Stimulated activated CD8-positive, alpha-beta memory T cell treated with anti-CD3 and anti-CD28 coated beads, Interleukin-7, amount 100 ng/mL, for 48 hours (primary cell): ENCODE measurements at regions not wholly inside any gene's neighbourhood (a gene's known extent, or its start where the extent isn't known, plus 50 kb on each side); places are given as distances from the start of the nearest gene placed in this dataset.

Source experiments
- DNase-seq, 2 donors: peaks; one replicate each; pipeline ENCODE4 v3.0.0-alpha.2; 2020; ENCODE audit warnings: low read depth in 1 of 2; ENCODE audit errors: extremely low read depth in 1 of 2

DNA sequence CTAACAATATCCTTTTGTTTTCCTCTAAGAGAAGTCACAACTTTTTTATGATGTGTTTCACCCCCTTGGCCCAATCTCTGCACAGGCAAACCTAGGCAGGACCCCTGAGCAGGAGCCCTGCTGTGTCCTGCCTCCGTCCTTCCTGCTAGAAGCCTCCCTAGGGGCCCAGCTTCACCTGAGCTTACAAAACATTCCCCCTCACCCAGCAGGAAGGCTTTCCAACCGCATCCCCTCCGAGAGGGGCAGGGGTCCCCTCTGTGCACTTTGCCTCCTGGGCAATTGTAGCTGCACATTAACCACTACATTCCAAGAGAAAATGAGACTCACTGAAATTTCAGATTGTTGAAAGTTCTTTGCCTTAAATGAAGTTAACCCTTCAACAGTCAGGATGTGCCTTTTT lies 176.2 kb downstream of the IRX2 start:
- DNase-seq = no peak

DNA sequence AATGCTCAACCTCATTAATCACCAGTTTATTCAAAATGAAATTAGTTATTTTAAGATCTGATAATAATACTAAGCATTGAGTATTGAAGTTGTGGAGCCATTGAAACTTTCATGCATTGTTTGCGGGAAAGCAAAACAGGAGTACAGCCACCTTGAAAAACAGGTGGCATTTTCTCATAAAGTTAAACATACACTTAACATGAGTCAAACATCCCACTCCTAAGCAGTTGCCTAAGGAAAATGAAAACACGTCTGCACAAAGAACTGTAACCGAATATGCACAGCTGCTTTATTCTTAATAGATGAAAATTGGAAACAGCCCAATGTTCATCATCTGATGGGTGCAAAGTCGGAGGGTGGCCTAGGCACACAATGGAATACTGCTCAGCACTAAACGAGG lies 177.3 kb downstream of the IRX2 start:
- DNase-seq = no peak

DNA sequence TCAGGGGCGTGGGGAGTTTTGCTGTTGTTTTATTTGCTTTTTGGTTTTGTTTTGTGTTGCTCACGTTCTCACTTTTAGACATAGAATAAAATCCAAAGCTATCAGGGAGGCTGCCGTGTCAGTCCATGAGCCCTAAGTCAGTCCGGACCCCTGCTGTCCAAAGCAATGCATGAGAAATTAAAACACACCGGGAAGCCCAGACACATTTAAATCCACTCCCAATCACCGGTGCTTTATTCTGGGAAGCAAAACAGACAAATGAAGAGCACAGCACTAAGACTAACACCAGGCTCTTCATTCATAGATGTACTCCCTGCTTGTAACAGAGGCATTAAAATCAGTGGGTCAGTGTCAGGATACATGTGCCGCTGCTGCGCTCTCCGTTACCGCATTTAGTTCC lies 180.9 kb downstream of the IRX2 start:
- no peak for DNase-seq

DNA sequence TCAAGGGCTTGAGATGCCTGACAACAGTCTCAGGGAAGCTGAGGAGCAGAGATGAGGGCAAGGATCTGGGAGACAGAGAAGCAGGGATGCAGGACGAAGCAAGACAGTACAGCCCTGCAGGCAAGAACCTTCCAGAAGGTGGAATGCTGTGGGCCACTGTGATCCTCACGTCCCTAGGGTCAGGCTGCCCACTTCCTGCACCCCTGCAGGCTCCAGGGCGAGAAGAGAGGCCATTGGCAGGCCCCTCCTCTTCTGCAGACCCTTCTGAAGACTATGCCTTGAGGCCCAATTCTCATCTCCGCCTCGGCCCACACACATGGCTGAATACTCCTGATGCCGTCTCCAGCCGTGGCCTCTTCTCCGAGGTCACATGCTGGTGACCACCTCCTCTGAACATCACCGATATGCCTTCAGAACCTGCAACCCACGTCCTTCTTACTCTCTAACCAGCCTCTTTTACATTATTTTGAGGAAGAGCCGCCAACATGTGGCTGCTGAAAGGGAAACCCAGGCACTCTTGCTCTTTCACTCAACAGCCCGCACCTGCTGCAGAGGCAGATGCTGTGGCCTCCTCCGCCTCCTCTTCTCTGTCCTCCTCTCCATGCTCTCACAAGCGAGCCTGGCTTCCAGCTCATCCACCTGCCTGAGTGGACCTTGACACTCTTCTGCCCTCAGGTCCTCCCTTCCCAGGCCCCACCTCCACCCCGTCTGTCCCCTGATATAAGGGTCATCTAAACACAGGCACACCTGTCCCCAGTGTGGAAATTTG lies 181.5 kb downstream of the IRX2 start:
- DNase-seq = no peak

DNA sequence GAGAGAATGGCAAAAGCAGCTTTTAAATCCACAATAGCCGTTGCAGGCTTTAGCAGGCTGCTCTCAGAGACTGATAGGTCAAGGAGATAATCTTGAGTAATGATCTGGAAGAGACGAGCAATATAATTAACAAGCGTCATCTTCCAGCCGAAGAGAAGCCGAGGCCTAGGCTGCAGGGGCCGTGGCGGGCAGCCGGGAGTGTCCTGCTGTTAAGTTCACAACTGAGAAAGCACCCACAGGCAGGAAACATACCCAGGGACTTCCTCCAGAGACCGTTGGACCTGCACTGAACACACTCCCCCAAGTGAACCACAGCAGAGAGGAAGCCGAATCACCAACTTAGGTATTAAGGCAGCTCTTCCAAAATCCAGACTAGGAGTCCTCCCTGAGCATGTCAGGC lies 182.3 kb downstream of the IRX2 start:
- DNase-seq = no peak

DNA sequence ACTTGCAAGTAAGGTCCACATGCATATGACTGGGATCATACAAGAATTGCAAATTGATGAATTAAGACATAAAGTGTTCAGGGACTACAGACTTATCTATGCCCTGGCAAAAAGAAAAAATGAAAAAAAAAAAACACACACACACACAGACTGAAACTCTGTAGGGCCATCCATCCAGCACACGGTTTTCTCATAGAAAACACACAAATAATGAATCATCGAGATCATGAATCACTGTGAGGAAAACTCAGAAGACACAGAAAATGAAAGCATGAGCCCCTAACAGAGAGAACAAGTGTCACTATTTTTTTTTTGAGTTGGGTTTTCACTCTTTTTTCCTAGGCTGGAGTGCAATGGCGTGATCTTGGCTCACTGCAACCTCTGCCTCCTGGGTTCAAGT lies 185.2 kb downstream of the IRX2 start:
- DNase-seq = no peak

DNA sequence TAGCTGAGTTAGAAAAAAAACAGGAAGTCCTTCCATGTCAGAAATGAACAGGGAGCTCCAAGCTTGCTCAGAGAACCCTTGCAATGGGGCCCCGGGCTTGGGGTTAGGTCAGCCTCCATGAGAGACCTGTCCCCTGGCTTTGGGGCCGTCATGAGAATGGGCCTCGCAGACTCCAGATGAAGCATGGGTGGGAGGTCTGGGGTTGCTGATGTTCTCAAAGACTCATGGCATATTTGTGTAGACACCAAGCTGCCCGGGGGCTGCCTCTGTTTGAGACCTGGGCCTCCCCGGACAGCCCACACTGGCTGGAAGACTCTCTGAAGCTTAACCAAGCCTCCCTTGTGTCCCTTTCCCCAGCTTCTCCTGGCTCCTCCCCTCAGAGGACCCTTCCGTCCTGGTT lies 186.3 kb downstream of the IRX2 start:
- no peak for DNase-seq

DNA sequence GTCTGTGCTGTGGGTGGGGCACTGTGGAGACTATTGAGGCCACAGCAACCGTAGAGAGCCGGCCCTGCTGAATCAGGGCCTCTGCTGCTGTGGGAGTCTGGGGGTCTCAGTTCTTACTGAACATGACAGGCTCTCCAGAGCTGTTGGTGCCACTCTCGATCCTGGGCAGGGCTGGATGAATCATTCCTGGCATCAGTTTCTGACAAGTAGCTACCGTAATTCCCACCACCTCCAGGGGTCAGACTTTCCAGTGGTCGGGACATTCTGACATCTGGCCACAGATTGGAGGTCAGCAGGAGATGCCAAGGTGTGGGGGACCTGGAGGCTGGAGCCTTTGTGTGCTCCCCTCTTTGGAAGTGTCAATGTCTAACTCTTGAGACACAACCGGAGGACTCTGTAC lies 188.4 kb downstream of the IRX2 start:
- DNase-seq = no peak

DNA sequence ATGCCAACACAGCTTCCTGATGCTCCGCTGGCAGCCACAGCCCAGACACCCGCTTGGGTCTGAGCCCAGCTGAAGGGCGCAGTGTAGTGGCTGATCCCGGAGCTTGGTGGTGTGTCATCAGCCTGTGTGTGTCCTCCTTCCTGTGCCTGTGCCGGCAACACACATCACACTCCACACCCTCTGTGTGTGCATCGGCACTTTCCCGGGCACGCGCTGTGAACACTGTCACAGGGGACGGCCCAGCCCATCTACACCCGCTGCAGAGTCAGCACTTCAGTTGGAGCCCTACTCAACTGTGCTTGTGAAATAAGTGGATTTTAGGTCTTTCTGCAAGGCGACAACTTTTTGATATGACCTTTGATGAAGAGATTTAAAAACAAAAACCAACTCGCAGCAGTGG lies 189.4 kb downstream of the IRX2 start:
- DNase-seq = no peak

DNA sequence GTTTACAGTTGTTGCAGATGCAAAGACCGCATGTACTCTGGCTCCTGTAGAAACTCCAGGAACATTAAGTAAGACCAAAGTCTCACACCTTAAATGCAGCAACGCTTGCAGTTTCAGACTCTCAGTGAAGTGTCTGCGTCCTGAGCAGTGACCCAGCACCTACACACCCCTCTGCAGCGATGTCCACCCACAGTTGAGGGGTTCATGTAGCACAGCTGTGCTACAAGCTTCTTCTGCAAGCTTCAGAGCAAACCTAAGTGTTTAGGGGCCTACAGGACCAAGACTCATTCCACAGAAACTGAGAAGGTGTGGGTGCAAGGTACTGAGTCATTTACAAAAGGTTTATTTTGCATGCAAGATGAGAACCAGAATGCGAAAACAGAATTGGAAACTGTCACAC lies 191.0 kb downstream of the IRX2 start:
- no peak for DNase-seq

DNA sequence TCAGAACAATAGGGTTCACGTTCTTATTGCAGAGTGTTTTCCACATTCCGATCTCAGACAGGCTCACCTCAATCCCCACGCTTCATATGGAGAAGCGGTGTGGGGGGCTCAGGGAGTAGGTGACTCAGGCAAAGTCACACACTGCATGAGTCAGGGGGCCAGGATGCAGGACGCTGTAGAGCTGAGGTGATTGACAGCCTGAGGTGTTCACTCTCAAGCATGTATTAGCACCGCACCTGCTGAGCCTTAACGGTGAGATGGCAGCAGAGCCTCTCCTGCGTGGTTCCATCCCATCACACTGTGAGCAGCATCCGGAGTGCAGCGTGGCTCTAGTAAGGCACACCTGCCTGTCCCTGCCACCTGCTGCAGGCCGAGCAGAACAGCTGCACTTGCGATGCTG lies 194.0 kb downstream of the IRX2 start:
- no peak for DNase-seq

DNA sequence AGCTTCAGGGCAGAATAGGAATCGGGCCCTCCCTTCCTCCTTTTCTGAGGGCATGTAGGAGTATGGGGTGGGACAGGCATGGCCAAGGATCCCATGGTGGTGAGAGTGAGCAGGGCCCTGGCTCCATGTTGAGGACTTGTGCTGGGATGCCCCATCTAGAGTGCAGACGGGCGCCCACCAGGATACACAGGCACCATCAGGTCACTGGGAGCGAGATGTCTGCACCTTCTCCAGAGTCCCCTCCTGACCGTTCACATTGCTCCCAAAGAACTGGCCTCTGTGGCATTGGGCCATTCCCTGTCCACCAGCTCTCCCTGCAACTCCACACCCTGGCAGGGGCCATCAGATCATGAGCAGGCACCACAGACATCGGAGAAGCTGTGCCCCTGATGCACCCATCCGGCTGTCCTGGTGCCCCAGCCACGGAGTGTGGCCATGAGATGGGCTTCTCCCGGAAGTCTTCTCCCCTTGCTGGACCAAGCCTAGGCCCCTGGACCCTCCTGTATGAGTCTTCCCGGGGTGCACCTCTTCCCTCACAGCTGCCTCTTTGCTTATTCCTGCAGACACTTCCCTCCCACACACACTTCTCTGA lies 195.0 kb downstream of the IRX2 start:
- no peak for DNase-seq

DNA sequence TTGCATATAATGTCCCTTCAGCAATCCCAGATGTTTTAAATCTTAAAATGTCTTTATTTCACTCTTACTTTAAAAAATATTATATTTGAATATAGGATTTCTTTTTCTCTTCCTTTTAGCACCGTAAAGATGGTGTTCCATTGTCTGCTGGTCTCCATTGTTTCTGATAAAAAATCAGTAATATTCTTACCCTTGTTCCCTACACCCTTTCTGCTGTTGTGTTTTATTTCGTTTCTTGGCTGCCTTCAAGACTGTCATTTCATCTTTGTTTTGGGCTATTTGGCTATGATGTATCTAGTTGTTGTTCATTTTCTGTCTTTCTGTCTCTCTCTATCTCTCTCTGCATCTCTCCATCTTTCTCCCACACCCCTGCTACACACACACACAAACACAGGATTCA lies 197.9 kb downstream of the IRX2 start:
- no peak for DNase-seq

DNA sequence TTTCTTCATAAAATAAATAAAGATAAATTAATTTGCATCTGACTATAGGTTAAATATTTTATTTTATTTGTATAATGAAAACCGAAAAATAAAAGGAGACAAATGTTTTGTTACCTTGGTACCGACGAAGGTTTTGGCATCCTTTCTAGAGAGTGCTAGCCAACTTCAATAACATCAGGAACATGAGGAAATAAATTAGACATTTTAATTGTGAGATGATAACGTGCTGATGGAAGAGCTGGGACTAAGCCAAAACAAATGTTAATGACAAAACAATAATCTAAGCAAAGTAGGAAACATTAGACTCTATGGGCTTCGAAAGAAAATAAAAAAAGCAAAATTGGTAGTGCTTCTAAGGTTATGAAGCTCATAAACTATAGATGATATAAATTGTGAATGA lies 201.0 kb downstream of the IRX2 start:
- no peak for DNase-seq

DNA sequence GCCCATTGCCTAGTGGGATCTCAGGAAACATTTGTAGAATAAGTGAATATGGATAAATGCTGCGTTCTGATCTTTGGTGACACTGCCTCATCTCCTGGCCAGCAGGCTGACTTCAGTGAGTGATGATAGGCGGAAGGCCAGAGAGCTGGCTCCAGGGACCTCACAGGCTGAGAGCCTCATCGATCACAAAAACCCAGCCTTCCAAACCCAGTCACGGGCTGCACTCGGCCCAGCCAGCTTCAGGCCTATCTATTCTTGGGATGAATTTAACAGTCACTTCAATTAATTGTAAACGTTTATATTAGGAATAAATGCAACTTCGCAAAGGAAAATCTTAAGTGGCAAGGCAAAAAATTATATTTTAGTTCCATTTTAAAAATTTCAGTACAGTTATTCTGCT lies 201.6 kb downstream of the IRX2 start:
- no peak for DNase-seq

DNA sequence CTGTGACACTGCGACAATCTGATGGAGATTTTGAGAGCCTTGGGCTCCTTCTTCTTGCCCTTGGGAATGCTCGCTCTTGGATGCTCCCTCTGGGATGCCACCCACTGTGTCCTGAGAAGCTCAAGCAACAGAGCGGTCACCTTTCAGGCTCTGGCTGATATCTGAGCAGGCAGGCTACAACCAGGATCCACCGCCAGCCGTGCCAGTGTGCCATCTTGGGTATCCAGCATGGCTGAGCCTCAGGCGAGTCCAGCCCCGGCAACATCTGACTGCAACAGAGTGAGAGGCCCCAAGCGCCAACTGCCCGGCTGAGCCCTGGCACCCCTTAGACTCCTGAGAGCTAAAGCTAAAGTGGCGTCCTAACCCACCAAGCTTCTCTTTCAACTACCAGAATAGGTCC lies 202.1 kb downstream of the IRX2 start:
- DNase-seq = no peak

DNA sequence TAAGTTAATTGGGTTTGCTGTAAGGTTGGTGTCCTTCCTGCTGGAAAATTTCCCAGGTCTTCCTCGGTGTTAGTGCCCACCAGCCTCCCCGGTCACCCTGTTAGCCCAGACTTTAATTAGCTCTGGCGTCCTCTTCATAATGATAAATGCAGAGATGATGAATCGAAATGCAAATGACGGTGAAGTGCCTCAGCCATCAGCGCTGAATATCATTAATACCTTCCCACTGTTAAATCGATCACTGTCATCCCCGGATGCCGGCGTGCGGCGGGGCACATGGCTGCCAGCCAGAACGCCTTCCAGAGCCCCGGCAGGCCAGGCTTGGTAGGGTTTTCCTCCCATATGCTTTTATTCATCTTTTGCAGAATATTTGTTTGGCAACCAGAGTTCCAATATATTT lies 204.5 kb downstream of the IRX2 start:
- DNase-seq = no peak

DNA sequence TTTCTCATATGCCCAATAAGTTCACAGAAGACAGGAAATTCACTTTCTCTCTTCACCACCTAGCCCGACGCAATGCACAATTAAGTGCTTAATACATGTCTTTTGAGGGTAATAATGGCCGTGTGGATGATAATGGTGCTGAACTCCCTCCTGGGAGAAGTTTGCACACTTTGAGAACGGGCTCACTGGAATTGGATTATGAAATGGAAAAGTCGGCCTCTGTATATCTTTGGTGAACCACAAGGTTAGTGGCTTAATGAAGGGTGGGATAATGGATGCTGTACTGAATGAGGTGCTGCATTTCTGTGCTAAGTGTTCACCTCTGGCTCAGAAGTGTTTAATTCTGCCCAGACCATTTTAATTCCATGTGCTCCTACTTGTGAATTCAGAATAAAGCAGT lies 207.5 kb downstream of the IRX2 start:
- DNase-seq = no peak

DNA sequence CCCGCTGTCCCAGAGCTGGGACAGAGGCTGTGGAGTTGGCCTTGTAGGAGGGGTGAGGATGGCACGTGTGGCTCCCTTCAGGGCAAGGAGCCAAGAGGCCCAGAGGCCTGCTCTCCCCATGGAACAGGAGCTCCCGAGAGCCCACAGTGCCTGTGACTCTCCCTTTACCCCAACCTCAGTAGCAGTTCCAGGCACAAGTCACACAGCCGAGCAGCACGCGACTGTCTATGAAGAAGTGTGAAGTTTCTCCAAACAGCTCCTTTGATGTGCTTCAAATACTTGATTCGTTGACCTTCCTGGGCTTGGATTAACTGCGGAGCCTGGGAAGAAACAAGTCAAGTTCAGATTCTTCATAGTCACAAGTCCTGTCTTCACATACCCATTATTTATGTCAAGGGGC lies 208.7 kb downstream of the IRX2 start:
- no peak for DNase-seq

DNA sequence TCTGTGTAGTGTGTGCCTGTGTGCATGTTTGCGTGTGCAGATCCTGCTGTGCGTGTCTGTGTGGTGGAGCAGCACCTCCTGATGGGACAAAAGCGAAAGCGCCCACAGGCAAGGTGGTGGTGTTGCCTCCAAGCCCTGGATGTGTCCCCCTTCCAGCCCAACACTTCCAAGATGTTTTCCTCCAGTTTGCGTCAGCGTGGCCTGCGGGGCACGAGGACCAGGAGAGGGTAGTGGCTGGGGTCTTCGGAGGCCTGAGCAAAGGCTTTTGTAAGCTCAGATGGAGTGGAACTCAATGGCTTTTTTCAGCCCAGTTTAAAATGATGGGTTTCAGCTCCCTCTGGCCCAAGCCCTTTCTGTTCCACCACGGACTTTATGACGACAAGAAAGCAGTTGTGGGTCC lies 209.5 kb downstream of the IRX2 start:
- no peak for DNase-seq

DNA sequence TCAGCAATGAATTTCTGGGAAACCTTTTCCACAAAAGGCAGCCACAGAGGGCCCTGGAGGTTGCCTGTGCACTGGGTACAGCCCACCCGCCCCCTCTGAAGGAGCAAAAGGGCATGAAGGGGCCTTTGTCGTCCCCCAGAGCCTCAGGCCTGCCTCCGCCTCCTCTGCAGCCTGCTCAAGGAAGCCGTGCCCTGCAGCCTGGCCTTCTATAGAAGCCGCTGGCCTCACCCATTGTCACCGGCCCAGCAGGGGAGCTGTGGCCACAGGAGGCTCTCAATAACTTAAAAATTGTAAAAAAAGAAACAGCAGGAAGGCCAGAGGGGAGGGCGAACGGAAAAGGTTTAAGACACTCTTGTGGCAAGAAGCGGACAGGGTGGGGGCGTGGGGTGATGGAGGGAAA lies 213.3 kb downstream of the IRX2 start:
- no peak for DNase-seq

DNA sequence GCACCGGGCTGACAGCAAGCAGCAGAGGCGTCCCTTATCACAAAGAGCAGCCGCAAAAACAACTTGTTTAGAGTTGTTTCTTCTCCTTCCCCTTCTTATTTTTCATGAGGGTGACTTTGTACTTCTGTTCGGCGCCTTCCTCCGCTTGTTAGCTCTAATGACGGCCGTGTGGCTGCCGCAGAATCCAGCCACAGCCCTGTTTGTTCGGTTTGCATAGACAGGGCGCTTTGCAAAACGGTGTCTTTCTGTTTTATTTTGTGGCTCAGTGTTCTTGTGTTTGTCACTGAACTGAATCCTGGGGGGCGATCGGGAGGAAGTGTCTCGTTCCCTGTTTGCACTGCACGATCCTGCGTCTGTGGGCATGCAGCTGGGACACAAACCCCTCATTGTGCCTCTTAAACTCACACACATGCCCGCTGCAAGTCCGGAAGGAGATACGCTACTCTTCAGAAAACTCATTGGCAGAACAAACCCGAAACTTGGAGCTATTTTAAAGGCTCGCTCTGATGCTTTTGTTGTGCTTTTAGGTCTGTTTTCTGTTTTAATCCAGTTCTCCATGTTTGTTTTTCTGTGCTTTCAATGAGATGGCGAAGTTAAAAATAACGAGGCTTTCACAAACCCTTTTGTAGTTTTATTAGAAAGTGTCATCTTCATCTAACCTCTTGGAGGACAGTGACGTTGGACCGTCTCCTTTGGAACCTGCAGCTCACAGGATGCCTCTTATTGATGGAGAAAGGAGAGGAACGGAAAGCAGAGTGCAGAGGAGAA lies 213.9 kb downstream of the IRX2 start:
- no peak for DNase-seq
